ENCODE measurements at regions not wholly inside any gene's neighbourhood (a gene's known extent, or its start where the extent isn't known, plus 50 kb on each side); places are given as distances from the start of the nearest gene placed in this dataset.

- Histone ChIP-seq H3K56ac (replicated peaks; ENCODE audit: insufficient read length, low read depth, low read length) (no peak overlapping the region), H3K79me1 (ENCODE audit: low read depth, low read length) (no peaks in the 10 kb centered on the region), H2BK20ac (ENCODE audit: low read length) (no peak overlapping the region), H3K4ac (replicated peaks; ENCODE audit: insufficient read length, low read depth, low read length) (no peak overlapping the region), H4K8ac (ENCODE audit: extremely low read depth, insufficient read depth, low read length) (no peak overlapping the region), H2AK5ac (ENCODE audit: low read depth, low read length) (no peak overlapping the region), H2BK15ac (ENCODE audit: low read length) (no peak overlapping the region), H3K9ac (replicated peaks in 1 of 4; ENCODE audit: extremely low read depth in 1 of 4, low read depth in 3 of 4, low read length in 3 of 4) (no peak overlapping the region), H3K18ac (ENCODE audit: extremely low read depth, low read length) (no peak overlapping the region), H2BK5ac (ENCODE audit: low read depth, low read length) (no peak overlapping the region), H3K27me3 (replicated peaks in 1 of 4; ENCODE audit: control insufficient read depth in 3 of 4, extremely low read depth in 1 of 4, insufficient read depth in 3 of 4, low read length in 3 of 4) (no peaks in the 10 kb centered on the region), H2AFZ (ENCODE audit: low read length) (no peak overlapping the region), H3K23me2 (ENCODE audit: low read depth, low read length) (no peaks in the 10 kb centered on the region), H3K36me3 (ENCODE audit: control insufficient read depth in 2 of 4, insufficient read depth in 4 of 4, low read length in 3 of 4) (no peaks in the 10 kb centered on the region), H3K4me2 (ENCODE audit: insufficient read depth in 1 of 2, low read depth in 2 of 2, low read length in 2 of 2) (no peak overlapping the region), H3K4me1 (replicated peaks in 1 of 4; ENCODE audit: control insufficient read depth in 3 of 4, insufficient read depth in 4 of 4, low read length in 3 of 4) (peaks cover 0 to 6% (median 3%) of the 10 kb centered on the region in 4 experiments; a peak in 5 of 7 replicates), H4K20me1 (replicated peaks in 1 of 2; ENCODE audit: control insufficient read depth in 1 of 2, insufficient read depth in 2 of 2, low read length in 2 of 2) (no peaks in the 10 kb centered on the region), H3K14ac (ENCODE audit: insufficient read length) (no peak overlapping the region), H3K27ac (ENCODE audit: low read depth, low read length) (no peak overlapping the region), H3K4me3 (ENCODE audit: extremely low read depth in 1 of 4, insufficient read depth in 2 of 4, low read depth in 3 of 4, low read length in 4 of 4) (no peak overlapping the region), H4K5ac (ENCODE audit: insufficient read length, low read depth, low read length) (no peak overlapping the region), H3K23ac (ENCODE audit: insufficient read length) (no peak overlapping the region), H2BK12ac (ENCODE audit: low read depth, low read length) (no peak overlapping the region), H4K91ac (replicated peaks; ENCODE audit: insufficient read length, low read length) (no peak overlapping the region), H3K9me3 (ENCODE audit: insufficient read depth in 2 of 2, low read depth in 1 of 2, low read length in 1 of 2) (no peaks in the 10 kb centered on the region), H3K79me2 (ENCODE audit: control insufficient read depth in 1 of 2, insufficient read depth in 2 of 2, low read length in 2 of 2) (no peaks in the 10 kb centered on the region), H2BK120ac (replicated peaks; ENCODE audit: low read depth, low read length) (no peak overlapping the region)
- DNase-seq (ENCODE audit: low read depth in 1 of 2, low spot score in 2 of 2) (peak in 1 of 2 experiments; percentile 38), FAIRE-seq (no peak)
- TF ChIP-seq GABPA (IDR thresholded peaks at IDR 0.05; ENCODE audit: borderline replicate concordance, insufficient read depth, low read length) (no peak), RFX5 (IDR thresholded peaks at IDR 0.05; ENCODE audit: borderline replicate concordance, low read depth, low read length) (no peak), RAD21 (IDR thresholded peaks at IDR 0.05 in 1 of 2, conservative IDR thresholded peaks at IDR 0.05 in 1 of 2; ENCODE audit: low read depth in 2 of 2, low read length in 2 of 2) (peak in 1 of 2 experiments; percentile 8; a peak in 1 of 4 replicates), SP1 (IDR thresholded peaks at IDR 0.05; ENCODE audit: low read depth, low read length) (no peak), CTCF (IDR thresholded peaks at IDR 0.05; ENCODE audit: control extremely low read depth in 1 of 3, insufficient read depth in 1 of 3, low read depth in 1 of 3, low read length in 3 of 3) (peak in 1 of 3 experiments; percentile 0; a peak in 1 of 4 replicates)
- WGBS, 2 experiments (ENCODE audit: extremely low coverage in 1 of 2, insufficient coverage in 1 of 2, insufficient read length in 1 of 2, insufficient replicate concordance in 2 of 2, low coverage in 1 of 2, low lambda C conversion rate in 2 of 2, missing lambda C conversion rate in 1 of 2) = 93% methylated on average over 5 of the region's 5 CpGs; no CpG with 5 or more reads in 1 of the 2 experiments
- ChIA-PET POLR2A (ENCODE audit: partially characterized antibody) (no interaction called here), CTCF (ENCODE audit: partially characterized antibody) (interaction anchor here (0.6 to 1.9 kb wide), 6 partner anchors 10 to 363 kb away, joined by 3 to 7 read pairs (median 4); no protein-coding TSS in a partner anchor)
Observed at GRCh38 chr10:44046605-44047004, 338.3 kb downstream of the CXCL12 start.

All from H1 (cell line).